B cell (primary cell): ENCODE measurements at regions not wholly inside any gene's neighbourhood (a gene's known extent, or its start where the extent isn't known, plus 50 kb on each side); places are given as distances from the start of the nearest gene placed in this dataset.

Source experiments
- ATAC-seq: fragments of 200-7000 bp; cut with Tn5 transposase; one replicate; pipeline ENCODE4 v1.10.0; 2021; ENCODE audit warnings: low read depth, mild to moderate bottlenecking, moderate number of reproducible peaks, moderate library complexity
- CTCF ChIA-PET: fragments of 350-600 bp; sonication (Branson Sonifier 250); formaldehyde crosslinking; loops from one replicate; lab custom pipeline; 2021; ENCODE audit warnings: antibody characterized with exemption, inconsistent platforms; lab: Charles Lee
- POLR2A ChIA-PET: fragments of 350-600 bp; sonication (Branson Sonifier 250); formaldehyde crosslinking; loops from one replicate; lab custom pipeline; 2021; ENCODE audit warnings: antibody characterized with exemption; lab: Charles Lee
- DNase-seq: peaks from one replicate; pipeline ENCODE4 v3.0.0; 2013
- H2AFZ ChIP-seq: 2 replicates; pipeline ENCODE4 v1.6.1; 2012; ENCODE audit warnings: mild to moderate bottlenecking, low read depth, low read length; ENCODE audit not compliant: insufficient read depth, poor library complexity, severe bottlenecking
- H3K27ac ChIP-seq, 2 donors: 1 replicate in 1 of 2; 2 replicates in 1 of 2; pipeline ENCODE4 v1.5.1; 2012 to 2013; ENCODE audit warnings: low read length in 2 of 2, mild to moderate bottlenecking in 2 of 2, moderate library complexity in 1 of 2
- H3K27me3 ChIP-seq, 4 experiments: fragments of 200-600 bp in 1 of 4; sonication (generic) in 1 of 4; replicated peaks in 1 of 4; 1 replicate in 2 of 4; 2 replicates in 2 of 4; pipeline versions ENCODE4 v1.6.1 to v1.7.0; 2013 to 2016; ENCODE audit warnings: low read length in 3 of 4, mild to moderate bottlenecking in 2 of 4, mixed read lengths in 1 of 4, moderate library complexity in 1 of 4; ENCODE audit not compliant: insufficient read depth in 4 of 4, control insufficient read depth in 3 of 4; ENCODE audit errors: control extremely low read depth in 1 of 4
- H3K36me3 ChIP-seq, 2 experiments: replicated peaks in 1 of 2; 1 replicate in 1 of 2; 2 replicates in 1 of 2; pipeline versions ENCODE4 v1.6.1 to v1.7.1; 2013; ENCODE audit warnings: low read length in 1 of 2; ENCODE audit not compliant: insufficient read depth in 2 of 2, control insufficient read depth in 1 of 2; ENCODE audit errors: control extremely low read depth in 1 of 2, extremely low read depth in 1 of 2
- H3K4me1 ChIP-seq, 2 donors: fragments of 200-600 bp in 1 of 2; sonication (generic) in 1 of 2; 1 replicate in 1 of 2; 2 replicates in 1 of 2; pipeline versions ENCODE4 v1.5.1 to v1.6.1; 2013 to 2017; ENCODE audit warnings: low read length in 2 of 2; ENCODE audit not compliant: control insufficient read depth in 2 of 2, insufficient read depth in 2 of 2
- H3K4me2 ChIP-seq: replicated peaks from 2 replicates; pipeline ENCODE3; 2012; ENCODE audit warnings: mild to moderate bottlenecking, low read depth, low read length; ENCODE audit not compliant: poor library complexity, severe bottlenecking
- H3K4me3 ChIP-seq, 5 experiments: fragments of 200-600 bp in 1 of 5; sonication (generic) in 1 of 5; 1 replicate in 3 of 5; 2 replicates in 2 of 5; pipeline versions ENCODE4 v1.5.1 to v1.7.0; 2011 to 2016; ENCODE audit warnings: low read length in 4 of 5, mild to moderate bottlenecking in 4 of 5, low read depth in 2 of 5, control low read depth in 1 of 5, moderate library complexity in 1 of 5; ENCODE audit not compliant: insufficient read depth in 1 of 5; ENCODE audit errors: control extremely low read depth in 1 of 5, extremely low read depth in 1 of 5
- H3K79me2 ChIP-seq: fragments of 200-600 bp; sonication (generic); one replicate; pipeline ENCODE4 v1.6.0; 2016; ENCODE audit warnings: low read length; ENCODE audit not compliant: control insufficient read depth, insufficient read depth
- H3K9ac ChIP-seq: fragments of 200-600 bp; sonication (generic); 2 replicates; pipeline ENCODE4 v1.6.1; 2017; ENCODE audit warnings: mild to moderate bottlenecking, low read length, moderate library complexity
- H3K9me3 ChIP-seq, 3 donors: one replicate each; pipeline versions ENCODE4 v1.6.1 to v1.7.1; 2013; ENCODE audit warnings: low read length in 2 of 3; ENCODE audit not compliant: control insufficient read depth in 2 of 3, insufficient read depth in 1 of 3; ENCODE audit errors: control extremely low read depth in 1 of 3
- H4K20me1 ChIP-seq: 2 replicates; pipeline ENCODE4 v1.6.0; 2012; ENCODE audit warnings: mild to moderate bottlenecking, low read length; ENCODE audit not compliant: insufficient read depth, control insufficient read depth, poor library complexity, severe bottlenecking
- H3K27ac Mint-ChIP-seq: one replicate; pipeline ENCODE4 v1.8.0; 2021; ENCODE audit warnings: mixed read lengths
- H3K27me3 Mint-ChIP-seq: one replicate; pipeline ENCODE4 v1.8.0; 2021; ENCODE audit warnings: mixed read lengths
- H3K4me1 Mint-ChIP-seq: one replicate; pipeline ENCODE4 v1.8.0; 2021; ENCODE audit warnings: mixed read lengths
- H3K4me3 Mint-ChIP-seq: one replicate; pipeline ENCODE4 v1.8.0; 2021; ENCODE audit warnings: mixed read lengths
- H3K9me3 Mint-ChIP-seq: one replicate; pipeline ENCODE4 v1.8.0; 2022; ENCODE audit warnings: mixed read lengths; ENCODE audit not compliant: insufficient read depth
- EZH2 ChIP-seq: IDR thresholded peaks from 2 replicates; pipeline ENCODE4 v1.6.1; 2012; ENCODE audit warnings: borderline replicate concordance, low read depth, mild to moderate bottlenecking, moderate library complexity, low read length; ENCODE audit not compliant: insufficient read depth, poor library complexity, severe bottlenecking
- WGBS: methylation state at CpG from one replicate; pipeline ENCODE4 v1.1.5; 2013; ENCODE audit warnings: missing lambda C conversion rate; ENCODE audit not compliant: insufficient coverage; 5-methylcytosine and 5-hydroxymethylcytosine counted together
- intact Hi-C: fragments of 100-400 bp; cut with micrococcal nuclease; formaldehyde crosslinking; loops from one replicate; pipeline ENCODE4 v1.10.0; 2022
- TF ChIP-seq, protein P1 (sequence below): fragments of 200-600 bp; IDR thresholded peaks from one replicate; pipeline ENCODE4 v1.8.0; 2022; ENCODE audit warnings: antibody characterized with exemption, mild to moderate bottlenecking

DNA sequence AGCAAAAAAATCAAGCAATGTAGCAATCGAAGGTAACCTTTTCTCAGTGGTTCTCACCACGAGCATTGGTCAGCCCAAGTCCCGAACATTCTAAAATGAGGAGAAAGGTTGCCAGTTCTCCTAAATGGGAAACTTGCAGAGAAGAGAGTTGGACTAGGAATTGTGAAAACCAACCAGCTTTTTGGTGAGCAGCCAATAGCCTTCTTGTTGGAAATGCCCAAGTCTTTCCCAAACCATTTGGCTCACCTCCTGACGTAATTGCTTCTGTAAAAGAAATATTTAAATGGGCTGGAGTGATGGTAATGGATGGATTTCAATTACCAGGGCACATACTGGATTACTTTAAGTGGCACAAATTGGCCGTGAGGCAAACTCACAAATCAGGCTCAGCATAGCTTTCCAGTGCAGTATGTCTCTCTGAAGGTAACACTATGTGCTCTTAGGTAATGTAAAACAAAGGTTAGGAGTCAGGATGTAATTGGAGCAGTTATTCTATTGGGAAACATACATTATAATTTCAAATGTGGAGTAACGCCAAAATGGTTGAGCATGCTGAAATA, 423.2 kb downstream of the KLF5 start:
- H3K79me2 ChIP-seq: no peaks in the 10 kb centered on the region
- DNase-seq (no peak), ATAC-seq (no peak)
- H3K4me2 ChIP-seq: no peak overlapping the region
- no peaks in the 10 kb centered on the region for H3K4me1 Mint-ChIP-seq
- no peaks in the 10 kb centered on the region for H3K9me3 Mint-ChIP-seq
- no peaks in the 10 kb centered on the region for H3K36me3 ChIP-seq
- no peaks in the 10 kb centered on the region for H3K27me3 ChIP-seq
- TF ChIP-seq, protein P1, sequence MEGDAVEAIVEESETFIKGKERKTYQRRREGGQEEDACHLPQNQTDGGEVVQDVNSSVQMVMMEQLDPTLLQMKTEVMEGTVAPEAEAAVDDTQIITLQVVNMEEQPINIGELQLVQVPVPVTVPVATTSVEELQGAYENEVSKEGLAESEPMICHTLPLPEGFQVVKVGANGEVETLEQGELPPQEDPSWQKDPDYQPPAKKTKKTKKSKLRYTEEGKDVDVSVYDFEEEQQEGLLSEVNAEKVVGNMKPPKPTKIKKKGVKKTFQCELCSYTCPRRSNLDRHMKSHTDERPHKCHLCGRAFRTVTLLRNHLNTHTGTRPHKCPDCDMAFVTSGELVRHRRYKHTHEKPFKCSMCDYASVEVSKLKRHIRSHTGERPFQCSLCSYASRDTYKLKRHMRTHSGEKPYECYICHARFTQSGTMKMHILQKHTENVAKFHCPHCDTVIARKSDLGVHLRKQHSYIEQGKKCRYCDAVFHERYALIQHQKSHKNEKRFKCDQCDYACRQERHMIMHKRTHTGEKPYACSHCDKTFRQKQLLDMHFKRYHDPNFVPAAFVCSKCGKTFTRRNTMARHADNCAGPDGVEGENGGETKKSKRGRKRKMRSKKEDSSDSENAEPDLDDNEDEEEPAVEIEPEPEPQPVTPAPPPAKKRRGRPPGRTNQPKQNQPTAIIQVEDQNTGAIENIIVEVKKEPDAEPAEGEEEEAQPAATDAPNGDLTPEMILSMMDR: no peak
- no peak for TF ChIP-seq EZH2
- no peaks in the 10 kb centered on the region for H3K27me3 Mint-ChIP-seq
- intact Hi-C loops: no loop called here
- no peaks in the 10 kb centered on the region for H4K20me1 ChIP-seq
- WGBS: 93% methylated on average over 4 of the region's 6 CpGs
- H3K4me1 ChIP-seq: no peaks in the 10 kb centered on the region
- H3K4me3 Mint-ChIP-seq: no peak overlapping the region
- ChIA-PET POLR2A (no interaction called here), CTCF (no interaction called here)
- no peaks in the 10 kb centered on the region for H3K9me3 ChIP-seq
- H3K9ac ChIP-seq: no peak overlapping the region
- H3K27ac Mint-ChIP-seq: no peak overlapping the region
- no peak overlapping the region for H3K4me3 ChIP-seq
- no peak overlapping the region for H2AFZ ChIP-seq
- no peak overlapping the region for H3K27ac ChIP-seq

DNA sequence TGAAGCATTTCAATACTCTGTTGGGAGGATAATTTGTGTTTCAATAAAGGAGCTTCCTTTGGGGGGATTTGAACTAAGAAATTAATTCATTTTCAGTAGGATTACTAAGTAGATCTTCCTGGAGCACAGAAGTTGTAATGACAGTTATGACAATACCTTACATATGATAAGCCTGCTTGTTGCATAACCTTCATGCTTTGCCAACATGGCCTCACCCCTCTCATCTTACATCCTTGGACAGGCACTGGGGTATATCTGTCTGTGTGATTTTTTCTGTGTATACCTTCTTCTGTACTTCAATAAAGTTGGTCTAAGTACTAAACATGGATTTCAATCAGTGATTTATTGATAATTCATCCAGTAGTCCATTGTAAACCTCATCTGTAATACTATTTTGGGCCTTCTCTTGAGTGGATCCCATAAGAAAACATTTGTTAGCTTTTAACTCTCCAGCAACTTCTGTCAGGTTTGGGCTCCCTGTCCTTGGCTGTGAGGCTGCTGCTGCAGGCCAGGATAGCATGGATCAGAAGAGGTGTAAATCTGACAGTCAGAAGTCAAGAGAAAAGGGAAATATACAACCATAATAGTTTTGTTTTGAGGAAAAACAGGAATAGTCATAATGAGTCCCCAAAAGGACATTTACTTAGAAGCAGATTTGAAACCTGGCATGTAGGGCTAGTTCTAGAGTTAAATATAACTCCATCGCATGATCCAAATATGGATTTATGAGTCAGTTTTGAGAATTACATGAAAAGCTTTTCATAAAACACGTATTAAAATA, 422.2 kb downstream of the KLF5 start:
- intact Hi-C loops: no loop called here
- Histone ChIP-seq H4K20me1 (no peaks in the 10 kb centered on the region), H3K36me3 (no peaks in the 10 kb centered on the region), H3K27me3 (no peaks in the 10 kb centered on the region), H3K4me3 (no peak overlapping the region), H3K4me1 (no peaks in the 10 kb centered on the region), H3K9ac (no peak overlapping the region), H2AFZ (no peak overlapping the region), H3K79me2 (no peaks in the 10 kb centered on the region), H3K9me3 (no peaks in the 10 kb centered on the region), H3K27ac (no peak overlapping the region), H3K4me2 (no peak overlapping the region)
- no peak for TF ChIP-seq EZH2
- TF ChIP-seq, protein P1: no peak
- ChIA-PET POLR2A (no interaction called here), CTCF (interaction anchor here (0.6 kb wide), 1 partner anchor 67 kb away, joined by 4 read pairs; no protein-coding TSS in a partner anchor)
- DNase-seq (no peak), ATAC-seq (no peak)
- H3K9me3 Mint-ChIP-seq: no peaks in the 10 kb centered on the region
- H3K27me3 Mint-ChIP-seq: no peaks in the 10 kb centered on the region
- H3K4me1 Mint-ChIP-seq: no peaks in the 10 kb centered on the region
- H3K4me3 Mint-ChIP-seq: no peak overlapping the region
- WGBS: no CpG with 5 or more reads among the region's 2 CpGs
- no peak overlapping the region for H3K27ac Mint-ChIP-seq
